ENCODE measurements at regions not wholly inside any gene's neighbourhood (a gene's known extent, or its start where the extent isn't known, plus 50 kb on each side); places are given as distances from the start of the nearest gene placed in this dataset.

DNA sequence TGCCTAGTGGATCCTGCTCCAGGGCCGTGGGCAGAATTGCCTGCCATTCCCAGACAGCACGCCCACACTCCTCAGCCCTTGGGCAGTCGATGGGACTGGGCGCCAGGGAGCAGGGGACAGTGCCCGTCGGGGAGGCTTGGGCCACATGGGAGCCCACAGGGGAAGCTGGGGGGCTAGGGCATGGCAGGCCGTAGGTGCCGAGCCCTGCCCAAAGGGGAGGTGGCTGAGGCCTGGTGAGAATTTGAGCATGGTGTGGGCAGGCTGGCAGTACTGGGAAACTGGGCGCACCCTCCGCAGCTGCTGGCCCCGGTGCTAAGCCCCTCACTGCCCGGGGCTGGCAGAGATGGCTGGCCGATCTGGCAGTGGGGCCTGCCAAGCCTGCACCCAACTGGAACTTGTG, 1225.9 kb upstream of the EPHA6 start:
- Histone ChIP-seq H3K36me3 (no peaks in the 10 kb centered on the region), H3K4me1 (ENCODE audit: low read depth) (no peaks in the 10 kb centered on the region), H3K27me3 (no peaks in the 10 kb centered on the region), H3K4me3 (no peak overlapping the region), H3K9me3 (ENCODE audit: low read depth) (peaks cover 2% of the 10 kb centered on the region), H3K27ac (no peak overlapping the region)
- TF ChIP-seq, protein P1, sequence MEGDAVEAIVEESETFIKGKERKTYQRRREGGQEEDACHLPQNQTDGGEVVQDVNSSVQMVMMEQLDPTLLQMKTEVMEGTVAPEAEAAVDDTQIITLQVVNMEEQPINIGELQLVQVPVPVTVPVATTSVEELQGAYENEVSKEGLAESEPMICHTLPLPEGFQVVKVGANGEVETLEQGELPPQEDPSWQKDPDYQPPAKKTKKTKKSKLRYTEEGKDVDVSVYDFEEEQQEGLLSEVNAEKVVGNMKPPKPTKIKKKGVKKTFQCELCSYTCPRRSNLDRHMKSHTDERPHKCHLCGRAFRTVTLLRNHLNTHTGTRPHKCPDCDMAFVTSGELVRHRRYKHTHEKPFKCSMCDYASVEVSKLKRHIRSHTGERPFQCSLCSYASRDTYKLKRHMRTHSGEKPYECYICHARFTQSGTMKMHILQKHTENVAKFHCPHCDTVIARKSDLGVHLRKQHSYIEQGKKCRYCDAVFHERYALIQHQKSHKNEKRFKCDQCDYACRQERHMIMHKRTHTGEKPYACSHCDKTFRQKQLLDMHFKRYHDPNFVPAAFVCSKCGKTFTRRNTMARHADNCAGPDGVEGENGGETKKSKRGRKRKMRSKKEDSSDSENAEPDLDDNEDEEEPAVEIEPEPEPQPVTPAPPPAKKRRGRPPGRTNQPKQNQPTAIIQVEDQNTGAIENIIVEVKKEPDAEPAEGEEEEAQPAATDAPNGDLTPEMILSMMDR (IDR thresholded peaks at IDR 0.05; ENCODE audit: low read depth, low read length), result no peak
- no peak for DNase-seq (ENCODE audit: low read depth in 1 of 2, low spot score in 1 of 2)

DNA sequence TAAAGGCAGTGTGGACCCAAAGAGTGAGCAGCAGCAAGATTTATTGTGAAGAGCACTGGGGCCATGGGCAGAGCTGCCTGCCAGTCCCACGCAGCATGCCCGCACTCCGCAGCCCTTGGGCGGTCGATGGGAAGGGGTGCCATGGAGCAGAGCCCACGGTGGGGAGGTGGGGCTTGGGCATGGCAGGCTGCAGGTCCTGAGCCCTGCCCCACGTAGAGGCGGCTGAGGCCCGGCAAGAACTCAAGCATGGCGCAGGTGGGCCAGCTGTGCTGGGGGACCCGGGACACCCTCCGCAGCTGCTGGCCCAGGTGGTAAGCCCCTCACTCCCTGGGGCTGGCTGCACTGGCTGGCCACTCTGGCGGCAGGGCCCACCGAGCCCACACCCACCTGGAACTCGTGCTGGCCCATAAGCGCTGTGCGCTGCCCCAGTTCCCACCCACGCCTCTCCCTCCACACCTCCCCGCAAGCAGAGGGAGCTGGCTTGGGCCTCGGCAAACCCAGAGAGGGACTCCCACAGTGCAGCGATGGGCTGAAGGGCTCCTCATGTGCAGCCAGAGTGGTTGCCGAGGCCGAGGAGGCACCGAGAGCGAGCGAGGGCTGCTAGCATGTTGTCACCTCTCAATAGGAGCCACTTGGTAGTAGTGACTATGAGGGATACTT, 1218.8 kb upstream of the EPHA6 start:
- no peaks in the 10 kb centered on the region for H3K4me1 ChIP-seq (ENCODE audit: low read depth)
- TF ChIP-seq, protein P1 (IDR thresholded peaks at IDR 0.05; ENCODE audit: low read depth, low read length), result no peak
- no peak for DNase-seq (ENCODE audit: low read depth in 1 of 2, low spot score in 1 of 2)
- H3K27me3 ChIP-seq, result no peaks in the 10 kb centered on the region
- no peaks in the 10 kb centered on the region for H3K36me3 ChIP-seq
- H3K27ac ChIP-seq, result no peak overlapping the region
- H3K4me3 ChIP-seq, result no peak overlapping the region
- H3K9me3 ChIP-seq (ENCODE audit: low read depth), result no peaks in the 10 kb centered on the region

DNA sequence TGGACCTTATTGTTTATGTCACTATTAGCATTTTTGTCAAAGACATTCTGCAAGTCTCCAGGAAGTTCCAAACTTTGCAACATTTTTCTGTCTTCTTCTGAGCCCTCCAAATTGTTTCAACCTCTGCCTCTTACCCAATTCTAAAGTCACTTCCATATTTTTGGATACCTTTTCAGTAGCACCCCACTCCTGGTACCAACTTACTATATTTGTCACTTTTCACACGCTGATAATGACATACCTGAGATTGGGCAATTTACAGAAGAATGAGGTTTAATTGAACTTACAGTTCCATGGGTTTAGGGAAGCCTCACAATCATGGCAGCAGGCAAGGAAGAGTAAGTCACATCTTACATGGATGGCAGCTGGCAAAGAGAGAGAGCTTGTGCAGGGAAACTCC, 1206.5 kb upstream of the EPHA6 start:
- no peaks in the 10 kb centered on the region for H3K27me3 ChIP-seq
- TF ChIP-seq, protein P1 (IDR thresholded peaks at IDR 0.05; ENCODE audit: low read depth, low read length), result no peak
- H3K4me1 ChIP-seq (ENCODE audit: low read depth), result no peaks in the 10 kb centered on the region
- H3K4me3 ChIP-seq, result no peak overlapping the region
- H3K27ac ChIP-seq, result no peak overlapping the region
- no peak for DNase-seq (ENCODE audit: low read depth in 1 of 2, low spot score in 1 of 2)
- H3K36me3 ChIP-seq, result no peaks in the 10 kb centered on the region
- no peaks in the 10 kb centered on the region for H3K9me3 ChIP-seq (ENCODE audit: low read depth)

DNA sequence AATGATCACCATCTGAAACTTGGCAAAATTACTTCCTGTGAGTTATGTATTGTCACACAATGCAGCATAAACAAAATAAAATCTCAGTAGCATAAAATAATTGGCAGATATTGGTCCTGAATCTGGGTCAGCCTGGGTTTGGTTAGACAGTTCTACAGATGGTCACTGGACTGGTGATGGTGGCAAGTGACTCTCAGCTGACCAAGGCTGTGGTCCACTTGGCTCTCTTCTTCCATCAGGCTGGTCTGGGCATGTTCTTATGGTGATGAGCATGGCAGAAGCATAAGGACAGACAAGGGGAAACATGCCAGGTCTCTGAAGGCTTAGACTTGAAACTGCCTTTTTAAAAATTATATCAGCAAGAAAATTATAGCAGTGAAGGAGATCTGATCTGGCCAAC, 1205.0 kb upstream of the EPHA6 start:
- Histone ChIP-seq H3K4me3 (no peak overlapping the region), H3K4me1 (ENCODE audit: low read depth) (no peaks in the 10 kb centered on the region), H3K27ac (no peak overlapping the region), H3K9me3 (ENCODE audit: low read depth) (no peaks in the 10 kb centered on the region), H3K27me3 (no peaks in the 10 kb centered on the region), H3K36me3 (no peaks in the 10 kb centered on the region)
- no peak for DNase-seq (ENCODE audit: low read depth in 1 of 2, low spot score in 1 of 2)
- TF ChIP-seq, protein P1 (IDR thresholded peaks at IDR 0.05; ENCODE audit: low read depth, low read length), result no peak

DNA sequence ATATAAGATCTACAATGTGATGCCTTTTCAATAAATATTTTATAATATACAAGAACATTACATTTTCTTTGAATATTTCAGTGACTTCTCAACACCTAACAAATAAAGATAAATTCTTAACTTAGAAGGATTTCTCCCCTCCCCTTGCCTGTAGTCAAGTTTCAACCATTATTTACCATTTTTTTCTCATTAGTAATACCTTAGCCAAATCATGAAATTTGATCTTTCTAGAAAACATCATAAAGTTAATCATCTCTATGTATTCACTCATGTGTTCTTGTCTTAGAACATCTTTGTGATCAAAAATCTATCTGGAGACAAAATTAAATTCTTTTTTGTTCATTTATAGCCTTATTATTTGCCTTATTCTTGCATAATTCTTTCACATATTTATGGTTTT, 1201.8 kb upstream of the EPHA6 start:
- no peaks in the 10 kb centered on the region for H3K4me1 ChIP-seq (ENCODE audit: low read depth)
- H3K27ac ChIP-seq, result no peak overlapping the region
- no peak overlapping the region for H3K4me3 ChIP-seq
- DNase-seq (ENCODE audit: low read depth in 1 of 2, low spot score in 1 of 2), result no peak
- TF ChIP-seq, protein P1 (IDR thresholded peaks at IDR 0.05; ENCODE audit: low read depth, low read length), result no peak
- no peaks in the 10 kb centered on the region for H3K9me3 ChIP-seq (ENCODE audit: low read depth)
- no peaks in the 10 kb centered on the region for H3K36me3 ChIP-seq
- no peaks in the 10 kb centered on the region for H3K27me3 ChIP-seq

Measured in cardiac muscle cell (in vitro differentiated cells and primary cell).